GM12891 (cell line): ENCODE measurements at regions not wholly inside any gene's neighbourhood (a gene's known extent, or its start where the extent isn't known, plus 50 kb on each side); places are given as distances from the start of the nearest gene placed in this dataset.

Source experiments
- POLR2A ChIP-seq: IDR thresholded peaks from 2 replicates; pipeline ENCODE4 v1.6.1; 2011; ENCODE audit warnings: low read depth, low read length, control low read depth
- POLR2AphosphoS5 ChIP-seq: IDR thresholded peaks from 2 replicates; pipeline ENCODE4 v1.6.1; 2011; ENCODE audit warnings: low read depth, low read length, control low read depth
- SPI1 ChIP-seq: IDR thresholded peaks from 2 replicates; pipeline ENCODE4 v1.6.1; 2011; ENCODE audit warnings: low read depth, low read length, control low read depth

- TF ChIP-seq POLR2A, result no peak
- TF ChIP-seq POLR2AphosphoS5, result no peak
- TF ChIP-seq SPI1, result no peak
Measured at GRCh38 chr4:154086247-154086646, 297.4 kb upstream of the SFRP2 start.
